ENCODE measurements at regions not wholly inside any gene's neighbourhood (a gene's known extent, or its start where the extent isn't known, plus 50 kb on each side); places are given as distances from the start of the nearest gene placed in this dataset.
A peak's percentile ranks its signal among the peaks of the same experiment; 100 is the strongest.

- no peaks in the 10 kb centered on the region for H3K4me1 ChIP-seq (replicated peaks in 1 of 2; ENCODE audit: control insufficient read depth in 2 of 2, insufficient read depth in 2 of 2, low read length in 2 of 2)
- ATAC-seq (no peak), DNase-seq (ENCODE audit: extremely low read depth in 1 of 4, low spot score in 3 of 4) (no peak), FAIRE-seq (no peak)
- H4K20me1 ChIP-seq (replicated peaks; ENCODE audit: control insufficient read depth, insufficient read depth, low read length): no peaks in the 10 kb centered on the region
- TF ChIP-seq NRF1 (conservative IDR thresholded peaks at IDR 0.05 in 1 of 2, IDR thresholded peaks at IDR 0.05 in 1 of 2): peak in 1 of 2 experiments; percentile 33; a peak in 1 of 4 replicates
- no peak for TF ChIP-seq SIN3A (IDR thresholded peaks at IDR 0.05; ENCODE audit: borderline replicate concordance in 2 of 2, control insufficient read depth in 1 of 2, low read depth in 2 of 2, low read length in 2 of 2)
- no peak overlapping the region for H3K9ac ChIP-seq (ENCODE audit: insufficient read depth in 1 of 2, low read depth in 2 of 2, low read length in 2 of 2)
- no peaks in the 10 kb centered on the region for H3K79me2 ChIP-seq (ENCODE audit: control insufficient read depth, insufficient read depth, low read length)
- H3K9me3 ChIP-seq (replicated peaks; ENCODE audit: control insufficient read depth, insufficient read depth, low read depth, low read length): no peaks in the 10 kb centered on the region
- CTCF ChIA-PET (ENCODE audit: low intra/inter-chr PET ratio): no interaction called here
- no peak overlapping the region for H3K4me2 ChIP-seq (ENCODE audit: insufficient read depth, low read length)
- in situ Hi-C loops (cut with MboI) (no loop called here), intact Hi-C loops (cut with micrococcal nuclease) (no loop called here)
- H2AFZ ChIP-seq (ENCODE audit: low read depth, low read length): no peak overlapping the region
- H3K36me3 ChIP-seq (ENCODE audit: control insufficient read depth, insufficient read depth, low read length): no peaks in the 10 kb centered on the region
- H3K27me3 ChIP-seq (ENCODE audit: control insufficient read depth in 2 of 2, insufficient read depth in 2 of 2, low read length in 2 of 2): no peaks in the 10 kb centered on the region
- WGBS (ENCODE audit: insufficient coverage, low coverage, missing lambda C conversion rate): 0% methylated on average over 2 of the region's 2 CpGs
- POLR2A ChIA-PET: interaction anchor here (0.7 kb wide), 1 partner anchor 80 kb away, joined by 3 read pairs; no protein-coding TSS in a partner anchor
- H3K9me1 ChIP-seq (ENCODE audit: control insufficient read depth, insufficient read depth, low read length): no peaks in the 10 kb centered on the region
- no peak overlapping the region for H3K4me3 ChIP-seq
- no TSS peak for BruUV-seq (replicated peaks)
- H3K27ac ChIP-seq (ENCODE audit: extremely low read depth, low read depth, low read length): no peak overlapping the region
These were observed 100.0 kb upstream of the DIPK2B start for GRCh38 chrX:45300638-45301037.

GRCh38 chrX:45295259-45295986, 94.7 kb upstream of the DIPK2B start:
- Histone ChIP-seq H3K79me2 (ENCODE audit: control insufficient read depth, insufficient read depth, low read length) (no peaks in the 10 kb centered on the region), H3K4me3 (no peak overlapping the region), H3K27ac (ENCODE audit: extremely low read depth, low read depth, low read length) (no peak overlapping the region), H3K9me3 (replicated peaks; ENCODE audit: control insufficient read depth, insufficient read depth, low read depth, low read length) (no peaks in the 10 kb centered on the region), H4K20me1 (replicated peaks; ENCODE audit: control insufficient read depth, insufficient read depth, low read length) (no peaks in the 10 kb centered on the region), H3K36me3 (ENCODE audit: control insufficient read depth, insufficient read depth, low read length) (no peaks in the 10 kb centered on the region), H3K9ac (ENCODE audit: insufficient read depth in 1 of 2, low read depth in 2 of 2, low read length in 2 of 2) (no peak overlapping the region), H2AFZ (ENCODE audit: low read depth, low read length) (no peak overlapping the region), H3K9me1 (ENCODE audit: control insufficient read depth, insufficient read depth, low read length) (no peaks in the 10 kb centered on the region), H3K4me1 (replicated peaks in 1 of 2; ENCODE audit: control insufficient read depth in 2 of 2, insufficient read depth in 2 of 2, low read length in 2 of 2) (no peaks in the 10 kb centered on the region), H3K4me2 (ENCODE audit: insufficient read depth, low read length) (no peak overlapping the region), H3K27me3 (ENCODE audit: control insufficient read depth in 2 of 2, insufficient read depth in 2 of 2, low read length in 2 of 2) (no peaks in the 10 kb centered on the region)
- no peak for FAIRE-seq
- in situ Hi-C loops (cut with MboI) (no loop called here), intact Hi-C loops (cut with micrococcal nuclease) (no loop called here)
- BruUV-seq (replicated peaks): no TSS peak
- POLR2A ChIA-PET: no interaction called here
- CTCF ChIA-PET (ENCODE audit: low intra/inter-chr PET ratio): no interaction called here
- TF ChIP-seq SREBF1 (IDR thresholded peaks at IDR 0.05; ENCODE audit: borderline replicate concordance, low read depth, low read length): no peak
- peak; percentile 56 for TF ChIP-seq NFIC (IDR thresholded peaks at IDR 0.05)
- no peak for ATAC-seq
- WGBS (ENCODE audit: insufficient coverage, low coverage, missing lambda C conversion rate): 0% methylated on average over 3 of the region's 3 CpGs
- no peak for DNase-seq (ENCODE audit: extremely low read depth in 1 of 4, low spot score in 3 of 4)
